HG02870 (cell line): ENCODE measurements at regions not wholly inside any gene's neighbourhood (a gene's known extent, or its start where the extent isn't known, plus 50 kb on each side); places are given as distances from the start of the nearest gene placed in this dataset.

ENCODE experiments used
- ATAC-seq: cut with Tn5 transposase; IDR thresholded peaks from one replicate; pipeline ENCODE4 v1.9.1; 2021; ENCODE audit warnings: mild to moderate bottlenecking, moderate library complexity; ENCODE audit not compliant: unreplicated experiment

DNA sequence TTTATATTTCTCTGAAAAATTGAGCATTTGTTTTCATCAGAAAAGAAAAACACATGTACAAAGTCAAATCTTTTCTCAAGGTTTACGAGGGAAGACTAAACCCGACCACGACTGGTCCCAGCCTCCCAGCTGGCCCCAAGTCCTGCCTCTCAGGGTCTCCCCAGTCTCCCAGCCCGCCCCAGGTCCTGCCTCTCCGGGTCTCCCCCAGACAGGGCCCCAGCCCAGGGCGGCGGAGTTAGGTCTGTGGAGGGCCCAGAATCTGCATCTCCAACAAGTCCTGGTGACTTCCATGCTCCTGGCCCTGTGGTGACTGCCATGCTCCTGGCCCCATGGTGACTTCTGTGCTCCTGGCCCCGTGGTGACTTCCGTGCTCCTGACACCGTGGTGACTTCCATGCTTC lies 359.9 kb downstream of the IRX2 start:
- ATAC-seq, result no peak

DNA sequence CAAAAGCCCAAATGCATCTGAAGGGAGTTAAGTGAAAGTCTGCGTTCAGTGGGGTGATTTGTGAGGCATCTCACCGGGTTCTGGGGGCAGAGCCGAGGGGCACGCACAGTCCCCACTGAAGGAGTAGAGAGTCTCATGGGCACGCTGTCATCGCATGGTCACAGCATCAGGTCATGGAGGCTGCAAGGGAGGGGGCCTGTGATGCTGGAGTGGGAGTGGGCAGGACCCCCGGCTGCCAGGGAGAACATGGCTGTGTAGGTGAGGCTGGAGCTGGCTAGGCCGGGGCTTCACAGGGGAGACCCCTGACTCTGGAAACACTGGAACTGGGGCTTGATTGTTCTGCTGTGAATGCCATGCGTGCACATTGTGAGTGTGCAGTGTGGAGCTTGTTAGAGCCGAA lies 360.5 kb downstream of the IRX2 start:
- ATAC-seq, result no peak

- no peak for ATAC-seq
Measured at GRCh38 chr5:2388571-2388970, 362.9 kb downstream of the IRX2 start.

DNA sequence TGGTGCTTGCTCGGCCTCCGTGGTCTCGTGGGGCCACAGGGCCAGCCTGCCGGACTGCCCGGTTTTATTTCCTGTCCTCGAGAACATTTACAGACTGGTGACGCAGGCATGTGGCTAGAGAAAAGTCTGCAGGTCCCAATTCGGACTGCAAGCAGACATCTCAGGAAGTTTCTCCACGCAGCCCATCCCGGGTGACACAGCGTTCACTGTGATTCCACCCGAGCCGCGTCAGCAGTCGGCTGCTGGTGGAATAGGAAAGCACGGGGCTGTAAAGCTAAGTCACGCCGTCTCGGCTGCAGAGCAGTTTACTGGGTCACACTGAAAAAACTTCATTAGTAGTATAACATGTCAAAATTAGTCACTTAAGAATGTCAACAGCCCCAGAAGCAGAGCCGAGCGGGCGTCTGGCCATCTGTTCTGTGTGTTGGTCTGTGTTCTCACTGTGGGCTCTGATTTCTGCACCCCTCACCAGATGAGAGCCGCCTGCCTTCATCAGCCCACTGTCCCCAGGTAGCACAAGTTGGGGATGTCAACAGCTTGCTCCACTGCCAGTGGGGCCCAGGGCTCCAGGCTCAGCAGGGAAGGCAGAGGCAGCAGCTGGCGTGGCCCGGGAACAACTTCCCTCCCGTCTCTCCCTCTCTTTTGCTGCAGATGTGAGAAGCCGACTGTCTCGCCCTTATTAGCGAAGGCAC lies 363.7 kb downstream of the IRX2 start:
- no peak for ATAC-seq

- ATAC-seq, result no peak
Measured at GRCh38 chr5:2387250-2387633, 364.2 kb downstream of the IRX2 start.

GRCh38 chr5:2385818-2386217 lies 365.7 kb downstream of the IRX2 start:
- ATAC-seq, result no peak

GRCh38 chr5:2383698-2384065 lies 367.8 kb downstream of the IRX2 start:
- no peak for ATAC-seq

DNA sequence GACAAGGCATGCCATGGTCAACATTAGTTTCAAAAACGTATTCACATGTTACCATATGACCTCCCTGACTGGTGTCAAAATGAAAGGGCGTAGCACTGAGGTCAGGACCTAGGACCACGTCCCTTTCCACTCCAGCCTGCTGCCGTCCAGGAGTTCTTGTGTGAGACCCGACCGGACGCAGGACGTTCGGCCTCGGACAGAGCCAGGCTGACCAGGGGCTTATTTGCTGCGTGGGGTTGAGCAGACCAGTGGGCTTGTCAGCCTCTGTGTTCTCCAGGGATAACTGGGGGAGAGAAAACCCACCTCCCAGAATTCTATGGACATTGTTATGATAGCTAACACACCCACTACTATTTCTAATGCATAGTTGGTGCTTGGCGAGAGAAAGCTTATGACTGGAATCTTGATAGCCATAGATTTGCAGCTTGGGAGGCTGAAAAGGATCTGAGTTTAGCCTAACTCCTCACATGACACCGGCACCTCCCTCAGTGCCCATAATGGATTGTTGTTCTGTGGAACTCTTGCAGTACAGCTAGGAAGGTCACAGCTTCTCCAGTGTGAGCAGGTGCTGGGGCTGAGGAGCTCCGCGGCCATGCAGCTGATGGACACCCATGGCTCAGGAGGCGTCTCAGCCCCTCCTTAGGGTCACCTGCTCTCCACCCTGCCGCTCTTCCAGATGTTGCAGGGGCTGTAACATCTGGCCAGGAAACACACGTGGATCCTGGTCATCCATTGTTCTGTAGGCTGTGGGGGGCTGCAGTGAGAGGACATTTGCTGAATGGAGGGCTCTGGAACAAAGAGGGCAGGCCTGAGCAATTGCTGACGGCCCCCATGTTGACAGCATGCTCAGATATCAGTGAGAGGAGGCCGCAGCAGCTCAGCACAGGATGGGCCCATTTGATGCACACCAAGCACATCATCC lies 368.4 kb downstream of the IRX2 start:
- no peak for ATAC-seq

- ATAC-seq, result no peak
Measured at GRCh38 chr5:2381861-2382260, 369.6 kb downstream of the IRX2 start.

- ATAC-seq, result no peak
Measured at GRCh38 chr5:2381070-2381469, 370.4 kb downstream of the IRX2 start.

DNA sequence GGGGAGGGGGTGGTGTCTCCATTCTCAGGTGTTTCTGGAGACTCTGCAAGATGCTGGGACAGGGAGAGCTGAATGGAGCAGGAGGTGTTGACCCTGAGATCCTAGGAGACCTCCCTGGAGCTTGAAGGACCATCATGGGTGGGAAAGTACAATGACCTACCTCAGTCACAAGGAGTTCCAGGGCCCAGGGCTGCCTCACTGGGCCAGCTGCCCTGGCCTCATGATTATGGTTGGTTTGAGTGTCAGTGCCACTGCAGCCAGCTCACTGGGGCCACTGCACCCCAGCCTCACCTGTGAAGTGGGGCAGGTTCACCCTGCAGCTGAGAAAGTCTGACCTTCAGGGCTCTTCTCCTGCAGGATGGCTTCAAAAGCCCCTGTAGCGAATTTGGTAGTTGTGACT lies 372.5 kb downstream of the IRX2 start:
- ATAC-seq, result no peak

DNA sequence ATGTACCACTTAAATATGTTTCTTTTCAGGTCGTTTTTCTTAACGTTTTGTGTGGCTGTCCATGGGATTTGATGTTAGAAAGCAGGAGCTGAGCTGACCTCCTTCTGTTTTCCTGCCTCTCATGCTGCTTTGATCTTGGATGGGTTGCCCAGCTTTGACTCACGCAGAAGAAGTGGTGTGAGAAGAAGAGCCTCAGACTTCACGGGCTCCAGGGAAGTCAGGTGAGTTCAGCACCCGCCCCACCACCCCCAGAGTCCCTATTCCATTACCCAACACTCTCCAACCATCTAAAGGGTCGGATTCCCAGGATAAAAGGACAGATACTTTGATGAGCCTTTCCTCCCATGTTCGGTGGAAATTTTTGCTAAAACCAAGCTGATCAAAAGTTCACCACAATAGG lies 373.4 kb downstream of the IRX2 start:
- ATAC-seq, result no peak

- no peak for ATAC-seq
Measured at GRCh38 chr5:2376486-2376885, 375.0 kb downstream of the IRX2 start.

DNA sequence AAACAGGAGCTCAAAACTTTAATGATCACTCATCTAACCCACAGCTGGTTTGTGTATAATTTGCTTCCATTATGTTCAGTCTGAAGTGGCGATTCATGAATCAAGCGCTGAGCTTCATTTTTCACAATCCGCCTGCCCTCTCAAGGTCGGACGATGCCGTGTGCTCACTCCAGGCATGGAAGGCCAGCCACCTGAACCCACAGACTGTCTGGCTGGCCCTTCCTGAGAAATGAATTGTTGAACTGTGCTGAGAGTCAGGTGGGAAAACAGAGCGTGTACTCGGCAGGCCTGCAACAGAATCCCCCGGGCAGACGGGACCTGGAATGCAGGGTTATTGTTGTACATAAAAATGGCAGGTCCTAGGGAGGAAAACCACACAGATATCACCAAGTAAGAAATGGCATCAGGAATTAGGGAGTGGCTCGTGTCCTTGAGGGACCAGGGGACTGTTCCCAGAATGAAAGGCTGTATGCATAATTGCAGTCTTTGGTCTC lies 375.7 kb downstream of the IRX2 start:
- no peak for ATAC-seq

- ATAC-seq, result no peak
Measured at GRCh38 chr5:2375291-2375690, 376.2 kb downstream of the IRX2 start.

DNA sequence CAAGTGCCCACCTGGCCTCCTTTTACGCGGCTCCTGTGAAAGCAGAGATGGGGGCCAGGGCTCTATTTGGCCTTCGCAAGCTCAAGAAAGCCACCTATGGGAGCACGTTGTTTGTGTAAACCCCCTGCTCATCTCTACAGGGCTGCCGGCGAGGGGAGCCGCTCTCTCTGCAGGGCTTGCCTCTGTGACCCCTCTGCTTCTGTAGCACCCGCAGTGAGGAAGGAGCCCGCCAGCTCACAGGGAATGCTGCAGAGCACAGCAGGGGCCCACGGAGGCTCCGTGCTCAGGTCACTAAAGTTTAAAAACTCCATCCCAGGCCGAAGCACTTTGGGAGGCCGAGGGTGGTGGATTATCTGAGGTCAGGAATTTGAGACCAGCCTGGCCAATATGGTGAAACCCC lies 376.8 kb downstream of the IRX2 start:
- no peak for ATAC-seq

DNA sequence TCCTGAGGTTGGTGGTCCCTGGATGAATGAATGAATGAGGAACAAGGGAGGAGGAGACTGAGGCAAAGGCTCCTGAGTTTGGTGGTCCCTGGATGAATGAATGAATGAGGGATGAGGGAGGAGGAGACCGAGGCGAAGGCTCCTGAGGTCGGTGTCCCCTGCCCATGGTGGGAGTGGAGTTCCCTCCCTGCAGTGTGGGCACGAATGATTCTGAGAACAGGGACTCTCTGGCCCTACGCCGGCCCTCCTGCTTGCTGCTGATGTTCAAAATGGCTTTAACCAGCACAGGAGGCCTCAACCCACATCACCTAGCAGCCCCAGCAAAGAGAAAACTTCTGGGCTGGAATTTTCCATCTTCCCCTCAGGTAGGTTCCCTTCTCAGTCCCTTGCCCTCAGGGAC lies 377.8 kb downstream of the IRX2 start:
- no peak for ATAC-seq

GRCh38 chr5:2371419-2371710 lies 380.1 kb downstream of the IRX2 start:
- no peak for ATAC-seq

DNA sequence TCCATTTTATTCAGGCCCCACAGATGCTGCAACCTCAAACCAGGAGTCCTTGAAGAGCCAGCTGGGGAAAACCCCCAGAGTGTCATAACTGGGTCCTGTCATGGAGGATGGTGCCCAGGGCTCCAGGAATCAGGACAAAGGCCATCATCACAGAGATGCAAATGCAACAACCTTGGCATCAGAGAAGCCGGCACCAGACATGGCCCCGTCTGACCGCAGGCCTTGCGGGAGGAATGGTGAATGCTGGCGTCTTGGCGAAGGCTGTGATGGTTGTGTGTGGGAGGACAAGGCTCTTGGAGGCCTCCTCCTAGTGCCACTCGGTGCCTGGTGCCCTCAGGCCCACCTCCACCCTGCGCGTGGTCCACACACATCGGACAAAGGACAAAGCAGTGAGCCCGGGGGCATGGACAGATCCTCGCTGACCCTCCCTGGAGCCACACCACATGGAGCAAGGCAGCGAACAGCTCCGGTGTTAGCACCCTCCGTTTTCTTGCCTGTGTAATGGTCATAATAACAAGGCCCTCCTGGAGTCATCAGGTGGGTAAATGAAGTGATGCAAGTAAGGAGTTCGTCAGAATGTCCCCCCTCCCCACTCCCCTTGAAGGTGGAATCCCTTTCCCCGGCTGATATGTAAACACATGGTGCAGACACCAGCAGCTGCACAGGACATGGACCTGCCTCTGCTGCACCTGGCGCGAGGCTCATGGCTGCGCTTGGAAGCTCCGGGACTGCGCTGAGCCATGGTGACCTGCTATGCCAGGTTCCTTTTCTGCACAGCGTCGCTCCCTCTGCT lies 380.7 kb downstream of the IRX2 start:
- no peak for ATAC-seq

DNA sequence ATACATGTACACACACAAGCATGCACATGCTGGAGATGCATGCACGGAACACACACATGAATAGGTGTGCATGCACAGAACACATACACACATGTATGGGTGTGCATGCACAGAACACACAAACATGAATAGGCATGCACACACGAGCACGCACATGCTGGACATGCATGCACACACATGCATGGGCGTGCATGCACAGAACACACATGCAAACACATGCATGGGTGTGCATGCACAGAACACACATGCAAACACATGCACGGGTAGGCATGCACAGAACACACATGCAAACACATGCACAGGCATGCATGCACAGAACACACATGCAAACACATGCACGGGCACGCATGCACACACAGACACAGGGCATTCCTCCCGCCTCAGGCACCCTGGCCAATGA lies 382.3 kb downstream of the IRX2 start:
- ATAC-seq, result no peak

GRCh38 chr5:2366816-2367215 lies 384.7 kb downstream of the IRX2 start:
- no peak for ATAC-seq

- ATAC-seq, result no peak
Measured at GRCh38 chr5:2357309-2357708, 394.2 kb downstream of the IRX2 start.
